ENCODE measurements at regions not wholly inside any gene's neighbourhood (a gene's known extent, or its start where the extent isn't known, plus 50 kb on each side); places are given as distances from the start of the nearest gene placed in this dataset.

DNA sequence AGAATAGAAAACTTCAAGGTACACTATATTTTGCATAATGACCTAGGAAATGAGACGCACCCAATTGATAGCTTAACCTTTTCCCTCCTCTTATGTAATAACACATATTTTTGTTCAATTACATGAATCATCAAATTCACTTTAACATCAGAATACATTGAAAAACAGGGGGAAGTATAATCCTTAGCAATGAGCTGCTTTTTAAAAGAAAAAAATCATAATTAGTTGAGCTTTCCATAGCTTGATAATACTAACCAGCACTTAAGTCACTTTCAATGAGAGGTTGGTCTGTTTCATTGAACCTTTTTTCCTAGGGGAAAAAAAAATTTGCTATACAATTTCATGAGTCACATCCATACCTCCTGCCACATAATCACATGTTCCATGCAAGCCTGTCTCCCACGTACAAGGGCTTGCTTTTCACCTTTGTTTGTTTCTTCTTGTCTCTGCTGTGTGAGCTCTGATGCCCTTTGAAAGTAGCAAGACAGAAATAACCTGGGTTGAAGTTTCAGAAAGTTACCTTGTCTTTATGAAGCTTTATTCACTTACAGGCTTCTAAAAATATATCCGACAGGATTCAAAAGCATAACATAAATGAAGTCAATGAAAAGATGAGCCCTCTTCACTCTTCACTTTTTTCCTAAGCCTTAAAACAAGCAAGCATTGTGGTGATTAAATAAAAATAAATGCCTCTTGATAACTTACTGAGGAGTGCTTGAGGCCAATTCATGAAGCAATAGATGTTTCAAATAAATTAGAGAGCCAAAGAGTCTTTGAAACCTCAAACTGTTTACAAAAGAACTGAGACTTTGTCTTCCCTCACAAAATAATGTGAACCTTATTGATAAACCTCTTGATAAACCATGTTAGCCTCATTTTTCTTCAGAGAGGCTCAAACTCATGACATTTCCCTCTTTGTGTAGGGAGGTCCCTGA is 108.5 kb downstream of the FEM1C start:
- Histone ChIP-seq H3K36me3 (no peaks in the 10 kb centered on the region), H3K4me3 (ENCODE audit: low read depth, low read length) (no peak overlapping the region), H3K9me3 (ENCODE audit: severe bottlenecking) (no peaks in the 10 kb centered on the region), H3K27ac (no peak overlapping the region), H3K27me3 (ENCODE audit: insufficient read depth, low read depth, severe bottlenecking) (no peaks in the 10 kb centered on the region)
- TF ChIP-seq, protein P1, sequence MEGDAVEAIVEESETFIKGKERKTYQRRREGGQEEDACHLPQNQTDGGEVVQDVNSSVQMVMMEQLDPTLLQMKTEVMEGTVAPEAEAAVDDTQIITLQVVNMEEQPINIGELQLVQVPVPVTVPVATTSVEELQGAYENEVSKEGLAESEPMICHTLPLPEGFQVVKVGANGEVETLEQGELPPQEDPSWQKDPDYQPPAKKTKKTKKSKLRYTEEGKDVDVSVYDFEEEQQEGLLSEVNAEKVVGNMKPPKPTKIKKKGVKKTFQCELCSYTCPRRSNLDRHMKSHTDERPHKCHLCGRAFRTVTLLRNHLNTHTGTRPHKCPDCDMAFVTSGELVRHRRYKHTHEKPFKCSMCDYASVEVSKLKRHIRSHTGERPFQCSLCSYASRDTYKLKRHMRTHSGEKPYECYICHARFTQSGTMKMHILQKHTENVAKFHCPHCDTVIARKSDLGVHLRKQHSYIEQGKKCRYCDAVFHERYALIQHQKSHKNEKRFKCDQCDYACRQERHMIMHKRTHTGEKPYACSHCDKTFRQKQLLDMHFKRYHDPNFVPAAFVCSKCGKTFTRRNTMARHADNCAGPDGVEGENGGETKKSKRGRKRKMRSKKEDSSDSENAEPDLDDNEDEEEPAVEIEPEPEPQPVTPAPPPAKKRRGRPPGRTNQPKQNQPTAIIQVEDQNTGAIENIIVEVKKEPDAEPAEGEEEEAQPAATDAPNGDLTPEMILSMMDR (IDR thresholded peaks at IDR 0.05; ENCODE audit: low read depth, low read length), result no peak
- DNase-seq, result no peak

GRCh38 chr5:115435065-115435777 is 109.4 kb downstream of the FEM1C start:
- H3K9me3 ChIP-seq (ENCODE audit: severe bottlenecking), result no peaks in the 10 kb centered on the region
- no peak overlapping the region for H3K4me3 ChIP-seq (ENCODE audit: low read depth, low read length)
- no peaks in the 10 kb centered on the region for H3K36me3 ChIP-seq
- no peak overlapping the region for H3K27ac ChIP-seq
- no peaks in the 10 kb centered on the region for H3K27me3 ChIP-seq (ENCODE audit: insufficient read depth, low read depth, severe bottlenecking)
- TF ChIP-seq, protein P1 (IDR thresholded peaks at IDR 0.05; ENCODE audit: low read depth, low read length), result no peak
- no peak for DNase-seq

- no peaks in the 10 kb centered on the region for H3K9me3 ChIP-seq (ENCODE audit: severe bottlenecking)
- H3K27me3 ChIP-seq (ENCODE audit: insufficient read depth, low read depth, severe bottlenecking), result no peaks in the 10 kb centered on the region
- no peak overlapping the region for H3K4me3 ChIP-seq (ENCODE audit: low read depth, low read length)
- TF ChIP-seq, protein P1 (IDR thresholded peaks at IDR 0.05; ENCODE audit: low read depth, low read length), result no peak
- H3K27ac ChIP-seq, result no peak overlapping the region
- DNase-seq, result no peak
- no peaks in the 10 kb centered on the region for H3K36me3 ChIP-seq
These were observed 110.7 kb downstream of the FEM1C start for GRCh38 chr5:115433918-115434317.

DNA sequence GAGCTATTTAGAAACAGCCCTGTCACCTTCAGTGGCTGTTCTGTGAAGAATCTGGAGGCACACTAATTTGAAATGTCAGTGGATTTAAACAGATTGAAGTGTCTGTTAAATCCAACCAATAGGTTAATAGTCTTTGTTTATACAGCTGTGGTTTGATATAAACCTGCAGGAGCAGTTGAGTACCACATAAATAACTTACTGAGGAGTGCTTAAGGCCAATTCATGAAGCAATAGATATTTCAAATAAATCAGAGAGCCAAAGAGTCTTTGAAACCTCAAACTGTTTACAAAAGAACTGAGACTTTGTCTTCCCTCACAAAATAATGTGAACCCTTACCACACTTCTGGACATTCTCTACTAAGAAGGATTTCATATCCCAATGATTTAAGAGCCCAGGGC is 111.9 kb downstream of the FEM1C start:
- H3K27me3 ChIP-seq (ENCODE audit: insufficient read depth, low read depth, severe bottlenecking), result no peaks in the 10 kb centered on the region
- DNase-seq, result no peak
- TF ChIP-seq, protein P1 (IDR thresholded peaks at IDR 0.05; ENCODE audit: low read depth, low read length), result no peak
- no peak overlapping the region for H3K27ac ChIP-seq
- H3K9me3 ChIP-seq (ENCODE audit: severe bottlenecking), result no peaks in the 10 kb centered on the region
- no peaks in the 10 kb centered on the region for H3K36me3 ChIP-seq
- no peak overlapping the region for H3K4me3 ChIP-seq (ENCODE audit: low read depth, low read length)

GRCh38 chr5:115431116-115431515 is 113.5 kb downstream of the FEM1C start:
- DNase-seq, result no peak
- Histone ChIP-seq H3K27ac (no peak overlapping the region), H3K36me3 (no peaks in the 10 kb centered on the region), H3K4me3 (ENCODE audit: low read depth, low read length) (no peak overlapping the region), H3K27me3 (ENCODE audit: insufficient read depth, low read depth, severe bottlenecking) (no peaks in the 10 kb centered on the region), H3K9me3 (ENCODE audit: severe bottlenecking) (no peaks in the 10 kb centered on the region)
- TF ChIP-seq, protein P1 (IDR thresholded peaks at IDR 0.05; ENCODE audit: low read depth, low read length), result no peak

All from WERI-Rb-1 (cell line).